Activated B cell treated with CpG ODN at 0.5 μM for 24 hours (primary cell): ENCODE measurements at regions not wholly inside any gene's neighbourhood (a gene's known extent, or its start where the extent isn't known, plus 50 kb on each side); places are given as distances from the start of the nearest gene placed in this dataset.

Experiments used
- ATAC-seq: fragments of 200-7000 bp; cut with Tn5 transposase; one replicate; pipeline ENCODE4 v1.10.0; 2021; ENCODE audit warnings: low read depth, mild to moderate bottlenecking, moderate library complexity
- CTCF ChIA-PET: fragments of 350-600 bp; sonication (Branson Sonifier 250); formaldehyde crosslinking; loops from one replicate; lab custom pipeline; 2021; ENCODE audit warnings: antibody characterized with exemption; lab: Charles Lee
- POLR2A ChIA-PET: fragments of 350-600 bp; sonication (Branson Sonifier 250); formaldehyde crosslinking; loops from one replicate; lab custom pipeline; 2021; ENCODE audit warnings: antibody characterized with exemption; lab: Charles Lee
- DNase-seq: peaks from one replicate; pipeline ENCODE4 v3.0.0; 2022
- H3K27ac Mint-ChIP-seq: one replicate; pipeline ENCODE4 v1.8.0; 2020; ENCODE audit warnings: mixed read lengths
- H3K27me3 Mint-ChIP-seq: one replicate; pipeline ENCODE4 v1.8.0; 2021; ENCODE audit warnings: mixed read lengths
- H3K36me3 Mint-ChIP-seq: one replicate; pipeline ENCODE4 v1.8.0; 2021; ENCODE audit warnings: low read depth, mixed read lengths
- H3K4me1 Mint-ChIP-seq: one replicate; pipeline ENCODE4 v1.8.0; 2021; ENCODE audit warnings: mixed read lengths
- H3K4me3 Mint-ChIP-seq: one replicate; pipeline ENCODE4 v1.8.0; 2020; ENCODE audit warnings: mild to moderate bottlenecking, mixed read lengths
- H3K9me3 Mint-ChIP-seq: one replicate; pipeline ENCODE4 v1.8.0; 2020; ENCODE audit warnings: mixed read lengths
- intact Hi-C: fragments of 100-400 bp; cut with micrococcal nuclease; formaldehyde crosslinking; loops from one replicate; pipeline ENCODE4 v1.15.1; 2024
- TF ChIP-seq, protein P1 (sequence below): fragments of 200-600 bp; IDR thresholded peaks from one replicate; pipeline ENCODE4 v1.8.0; 2022; ENCODE audit warnings: antibody characterized with exemption, mild to moderate bottlenecking

DNA sequence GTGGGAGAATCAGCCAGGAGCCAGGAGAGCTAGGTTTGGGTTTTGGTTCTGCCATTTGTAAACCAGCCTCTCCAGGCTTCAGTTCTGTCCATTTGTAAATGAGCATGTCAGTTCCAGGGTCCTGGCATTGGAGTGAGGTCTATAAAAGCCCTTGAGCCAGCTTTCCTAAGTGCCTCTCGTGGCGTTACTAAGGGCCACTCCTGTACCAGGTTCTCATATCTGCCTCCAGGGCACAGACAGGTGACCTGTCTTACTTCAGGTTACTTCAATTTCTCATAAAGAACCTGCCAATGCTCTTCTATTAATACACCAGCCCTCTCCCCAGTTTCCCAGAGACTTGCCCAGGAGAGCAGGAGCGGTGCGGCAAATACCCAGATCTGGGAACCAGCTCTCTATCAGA is 101.9 kb downstream of the VEGFA start:
- H3K4me3 Mint-ChIP-seq = no peak overlapping the region
- no peak overlapping the region for H3K27ac Mint-ChIP-seq
- no peaks in the 10 kb centered on the region for H3K4me1 Mint-ChIP-seq
- DNase-seq (no peak), ATAC-seq (no peak)
- peaks cover 14% of the 10 kb centered on the region for H3K27me3 Mint-ChIP-seq
- TF ChIP-seq, protein P1, sequence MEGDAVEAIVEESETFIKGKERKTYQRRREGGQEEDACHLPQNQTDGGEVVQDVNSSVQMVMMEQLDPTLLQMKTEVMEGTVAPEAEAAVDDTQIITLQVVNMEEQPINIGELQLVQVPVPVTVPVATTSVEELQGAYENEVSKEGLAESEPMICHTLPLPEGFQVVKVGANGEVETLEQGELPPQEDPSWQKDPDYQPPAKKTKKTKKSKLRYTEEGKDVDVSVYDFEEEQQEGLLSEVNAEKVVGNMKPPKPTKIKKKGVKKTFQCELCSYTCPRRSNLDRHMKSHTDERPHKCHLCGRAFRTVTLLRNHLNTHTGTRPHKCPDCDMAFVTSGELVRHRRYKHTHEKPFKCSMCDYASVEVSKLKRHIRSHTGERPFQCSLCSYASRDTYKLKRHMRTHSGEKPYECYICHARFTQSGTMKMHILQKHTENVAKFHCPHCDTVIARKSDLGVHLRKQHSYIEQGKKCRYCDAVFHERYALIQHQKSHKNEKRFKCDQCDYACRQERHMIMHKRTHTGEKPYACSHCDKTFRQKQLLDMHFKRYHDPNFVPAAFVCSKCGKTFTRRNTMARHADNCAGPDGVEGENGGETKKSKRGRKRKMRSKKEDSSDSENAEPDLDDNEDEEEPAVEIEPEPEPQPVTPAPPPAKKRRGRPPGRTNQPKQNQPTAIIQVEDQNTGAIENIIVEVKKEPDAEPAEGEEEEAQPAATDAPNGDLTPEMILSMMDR = no peak
- H3K36me3 Mint-ChIP-seq = no peaks in the 10 kb centered on the region
- POLR2A ChIA-PET = no interaction called here
- no peaks in the 10 kb centered on the region for H3K9me3 Mint-ChIP-seq
- CTCF ChIA-PET = no interaction called here
- intact Hi-C loops = no loop called here

DNA sequence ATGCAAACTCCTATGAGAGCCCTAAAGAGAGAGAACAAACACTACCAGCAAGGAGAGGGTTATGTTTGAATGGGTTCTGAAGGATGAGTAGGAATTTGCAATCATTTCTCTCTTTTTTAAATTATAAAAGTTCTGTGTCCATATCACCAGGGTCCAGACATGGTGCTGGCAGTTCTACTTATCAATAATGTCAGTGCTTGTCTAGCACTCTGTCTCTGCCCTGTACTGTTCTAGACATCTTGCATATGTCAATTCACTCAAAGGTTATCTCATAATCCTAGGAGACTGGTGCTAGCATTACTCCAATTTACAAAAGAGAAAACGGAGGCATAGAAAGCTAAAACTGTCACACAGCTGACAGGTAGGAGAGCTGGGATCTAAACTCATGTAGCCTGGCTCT is 101.3 kb downstream of the VEGFA start:
- Mint-ChIP-seq H3K9me3 (no peaks in the 10 kb centered on the region), H3K4me1 (no peaks in the 10 kb centered on the region), H3K36me3 (no peaks in the 10 kb centered on the region), H3K27me3 (peaks cover 14% of the 10 kb centered on the region), H3K4me3 (no peak overlapping the region), H3K27ac (no peak overlapping the region)
- TF ChIP-seq, protein P1 = no peak
- ChIA-PET CTCF (no interaction called here), POLR2A (no interaction called here)
- no peak for DNase-seq
- ATAC-seq = no peak
- intact Hi-C loops = no loop called here

DNA sequence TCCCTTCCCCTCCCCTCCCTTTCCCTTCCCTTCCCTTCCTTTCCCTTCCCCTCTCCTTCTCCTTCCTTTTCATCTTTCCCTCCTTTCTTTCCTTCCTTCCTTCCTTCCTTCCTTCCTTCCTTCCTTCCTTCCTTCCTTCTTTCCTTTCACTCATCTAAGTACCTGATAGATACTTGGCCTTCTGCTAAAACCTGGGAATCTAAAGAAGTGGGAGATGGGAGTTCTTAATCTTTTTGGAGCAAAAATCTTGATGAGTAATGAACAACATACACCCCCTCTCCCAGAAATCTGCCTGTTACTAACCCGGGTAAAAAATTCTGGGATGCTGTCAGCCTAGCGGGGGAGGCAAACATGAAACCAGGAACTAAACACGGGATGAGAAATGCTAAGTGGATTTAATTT is 100.7 kb downstream of the VEGFA start:
- Mint-ChIP-seq H3K9me3 (no peaks in the 10 kb centered on the region), H3K27ac (no peak overlapping the region), H3K36me3 (no peaks in the 10 kb centered on the region), H3K27me3 (peaks cover 14% of the 10 kb centered on the region), H3K4me3 (no peak overlapping the region), H3K4me1 (no peaks in the 10 kb centered on the region)
- ATAC-seq = no peak
- no peak for DNase-seq
- intact Hi-C loops = no loop called here
- POLR2A ChIA-PET = no interaction called here
- TF ChIP-seq, protein P1 = no peak
- CTCF ChIA-PET = no interaction called here

- Mint-ChIP-seq H3K27ac (no peak overlapping the region), H3K36me3 (no peaks in the 10 kb centered on the region), H3K4me3 (no peak overlapping the region), H3K27me3 (peaks cover 17% of the 10 kb centered on the region), H3K9me3 (no peaks in the 10 kb centered on the region), H3K4me1 (no peaks in the 10 kb centered on the region)
- ChIA-PET POLR2A (no interaction called here), CTCF (no interaction called here)
- intact Hi-C loops = no loop called here
- DNase-seq (no peak), ATAC-seq (no peak)
- TF ChIP-seq, protein P1 = no peak
Observed at GRCh38 chr6:43869792-43870659, 100.0 kb downstream of the VEGFA start.

DNA sequence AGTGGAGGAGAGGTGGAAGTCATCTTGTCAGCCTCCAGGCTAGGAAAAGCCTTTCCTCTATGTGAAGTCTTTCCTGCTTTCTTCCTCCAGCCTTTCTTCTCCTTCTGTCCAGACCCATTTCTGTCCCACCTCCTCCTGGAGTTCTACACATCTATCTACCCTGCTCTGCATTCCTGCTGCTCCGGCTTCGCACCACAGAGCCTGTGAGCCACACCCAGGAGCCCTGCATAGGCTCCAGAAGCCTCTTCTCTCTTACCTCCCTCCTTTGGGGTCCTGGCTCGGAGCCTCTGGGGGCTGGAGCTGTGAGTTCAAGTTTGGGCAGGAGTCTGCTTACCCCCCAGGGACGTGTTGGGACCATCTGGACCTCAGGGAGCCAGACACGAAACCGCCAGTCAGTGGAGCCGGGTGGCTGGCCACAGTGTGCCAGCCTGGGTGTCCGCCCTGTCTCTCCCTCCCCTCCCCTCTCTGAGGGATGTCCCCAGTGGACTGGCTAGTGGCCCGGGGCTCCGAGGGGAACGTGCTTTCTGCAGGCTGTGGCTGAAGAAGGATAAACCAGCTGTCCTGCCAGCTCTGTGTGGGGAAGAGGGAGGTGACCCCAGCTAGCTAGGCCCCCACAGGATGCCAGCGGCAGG is 99.2 kb downstream of the VEGFA start:
- Mint-ChIP-seq H3K4me1 (no peaks in the 10 kb centered on the region), H3K36me3 (no peaks in the 10 kb centered on the region), H3K27me3 (peaks cover 21% of the 10 kb centered on the region), H3K4me3 (no peak overlapping the region), H3K27ac (no peak overlapping the region), H3K9me3 (no peaks in the 10 kb centered on the region)
- ChIA-PET CTCF (no interaction called here), POLR2A (no interaction called here)
- no peak for ATAC-seq
- DNase-seq = no peak
- intact Hi-C loops = no loop called here
- TF ChIP-seq, protein P1 = no peak
